GM12864 (cell line): ENCODE measurements at regions not wholly inside any gene's neighbourhood (a gene's known extent, or its start where the extent isn't known, plus 50 kb on each side); places are given as distances from the start of the nearest gene placed in this dataset.

Experiments used
- DNase-seq: peaks from one replicate; pipeline ENCODE4 v3.0.0-alpha.2; 2011; ENCODE audit warnings: low read depth
- H3K4me3 ChIP-seq: 2 replicates; pipeline ENCODE4 v1.5.1; 2011; ENCODE audit warnings: mild to moderate bottlenecking, low read depth, low read length, control low read depth
- CTCF ChIP-seq: IDR thresholded peaks from 2 replicates; pipeline ENCODE4 v1.5.1; 2011; ENCODE audit warnings: low read depth, mild to moderate bottlenecking, moderate library complexity, low read length, control low read depth, inconsistent platforms; ENCODE audit errors: missing control alignments

- no peak for DNase-seq
- no peak overlapping the region for H3K4me3 ChIP-seq
- TF ChIP-seq CTCF, result no peak
These were observed 130.9 kb downstream of the PALM2AKAP2 start for GRCh38 chr9:109910671-109911518.

- no peak for TF ChIP-seq CTCF
- DNase-seq, result no peak
- H3K4me3 ChIP-seq, result no peak overlapping the region
These were observed 132.1 kb downstream of the PALM2AKAP2 start for GRCh38 chr9:109912082-109912582.

- no peak for DNase-seq
- TF ChIP-seq CTCF, result no peak
- H3K4me3 ChIP-seq, result no peak overlapping the region
These were observed 132.9 kb downstream of the PALM2AKAP2 start for GRCh38 chr9:109912726-109913460.

- DNase-seq, result no peak
- TF ChIP-seq CTCF, result no peak
- no peak overlapping the region for H3K4me3 ChIP-seq
These were observed 133.4 kb downstream of the PALM2AKAP2 start for GRCh38 chr9:109913461-109913810.

GRCh38 chr9:109914280-109915027 lies 134.5 kb downstream of the PALM2AKAP2 start:
- no peak for DNase-seq
- TF ChIP-seq CTCF, result no peak

GRCh38 chr9:109916316-109916715 lies 136.3 kb downstream of the PALM2AKAP2 start:
- H3K4me3 ChIP-seq, result no peak overlapping the region
- no peak for TF ChIP-seq CTCF
- DNase-seq, result no peak

More at GRCh38 chr9:109914280-109915027, 134.5 kb downstream of the PALM2AKAP2 start:
- no peak overlapping the region for H3K4me3 ChIP-seq
